Esophagus muscularis mucosa (tissue), 4 donors: ENCODE measurements at regions not wholly inside any gene's neighbourhood (a gene's known extent, or its start where the extent isn't known, plus 50 kb on each side); places are given as distances from the start of the nearest gene placed in this dataset.

Experiments used
- EP300 ChIP-seq: sonication (generic); formaldehyde crosslinking; IDR thresholded peaks from one replicate; pipeline ENCODE4 v1.6.1; 2017; ENCODE audit warnings: antibody characterized with exemption
- POLR2A ChIP-seq: fragments of 450-650 bp; IDR thresholded peaks from one replicate; pipeline ENCODE4 v1.6.1; 2017; ENCODE audit warnings: antibody characterized with exemption, moderate library complexity, mild to moderate bottlenecking, low read depth
- TF ChIP-seq, protein P1 (sequence below), 3 experiments: fragments of 200-600 bp in 2 of 3; fragments of 450-650 bp in 1 of 3; sonication (generic) in 2 of 3; IDR thresholded peaks; one replicate each; pipeline ENCODE4 v1.5.1; 2017 to 2019; ENCODE audit warnings: antibody characterized with exemption in 3 of 3, mild to moderate bottlenecking in 2 of 3, moderate library complexity in 1 of 3

DNA sequence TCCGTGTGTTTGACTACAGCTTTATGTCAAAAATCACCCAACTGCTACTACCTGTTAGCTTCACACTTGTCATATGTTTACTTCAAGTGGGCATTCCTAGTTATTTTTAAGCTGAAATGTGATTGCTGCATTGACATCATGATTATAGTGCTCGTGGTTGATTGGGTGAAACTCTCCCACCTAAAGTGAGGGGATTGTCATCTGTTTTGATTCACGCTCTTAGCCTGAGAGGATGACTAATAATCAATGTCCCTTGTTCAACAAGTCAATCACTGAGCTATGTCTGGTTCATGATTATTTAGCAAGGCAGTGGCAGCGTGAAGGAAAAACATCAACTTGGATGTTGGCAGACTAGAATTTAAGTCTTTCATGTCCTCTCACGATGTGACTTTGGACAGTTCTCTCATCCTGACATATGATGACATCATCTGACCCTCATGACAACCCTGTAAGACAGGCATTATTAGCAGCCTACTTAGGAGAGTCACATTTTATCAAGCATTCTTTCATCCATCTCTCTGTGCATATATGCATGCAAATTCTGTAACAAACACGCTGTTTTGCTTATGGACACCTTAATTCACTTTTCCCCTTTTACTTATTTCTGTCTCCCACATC lies 352.6 kb upstream of the ZMIZ1 start:
- TF ChIP-seq, protein P1, sequence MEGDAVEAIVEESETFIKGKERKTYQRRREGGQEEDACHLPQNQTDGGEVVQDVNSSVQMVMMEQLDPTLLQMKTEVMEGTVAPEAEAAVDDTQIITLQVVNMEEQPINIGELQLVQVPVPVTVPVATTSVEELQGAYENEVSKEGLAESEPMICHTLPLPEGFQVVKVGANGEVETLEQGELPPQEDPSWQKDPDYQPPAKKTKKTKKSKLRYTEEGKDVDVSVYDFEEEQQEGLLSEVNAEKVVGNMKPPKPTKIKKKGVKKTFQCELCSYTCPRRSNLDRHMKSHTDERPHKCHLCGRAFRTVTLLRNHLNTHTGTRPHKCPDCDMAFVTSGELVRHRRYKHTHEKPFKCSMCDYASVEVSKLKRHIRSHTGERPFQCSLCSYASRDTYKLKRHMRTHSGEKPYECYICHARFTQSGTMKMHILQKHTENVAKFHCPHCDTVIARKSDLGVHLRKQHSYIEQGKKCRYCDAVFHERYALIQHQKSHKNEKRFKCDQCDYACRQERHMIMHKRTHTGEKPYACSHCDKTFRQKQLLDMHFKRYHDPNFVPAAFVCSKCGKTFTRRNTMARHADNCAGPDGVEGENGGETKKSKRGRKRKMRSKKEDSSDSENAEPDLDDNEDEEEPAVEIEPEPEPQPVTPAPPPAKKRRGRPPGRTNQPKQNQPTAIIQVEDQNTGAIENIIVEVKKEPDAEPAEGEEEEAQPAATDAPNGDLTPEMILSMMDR (IDR thresholded peaks at IDR 0.05), result no peak
- TF ChIP-seq EP300, result no peak
- TF ChIP-seq POLR2A, result no peak
